SK-N-MC (cell line): ENCODE measurements at regions not wholly inside any gene's neighbourhood (a gene's known extent, or its start where the extent isn't known, plus 50 kb on each side); places are given as distances from the start of the nearest gene placed in this dataset.

ENCODE experiments used
- DNase-seq: peaks from one replicate; pipeline ENCODE4 v3.0.0-alpha.2; 2011; ENCODE audit warnings: low read depth, low spot score
- H3K27ac ChIP-seq: fragments of 200-600 bp; sonication (generic); 2 replicates; pipeline ENCODE4 v1.5.1; 2016; ENCODE audit warnings: mixed run types
- H3K36me3 ChIP-seq: fragments of 200-600 bp; sonication (generic); 2 replicates; pipeline ENCODE4 v1.6.1; 2017; ENCODE audit warnings: antibody characterized with exemption, low read length, mixed read lengths; ENCODE audit not compliant: insufficient read depth
- H3K4me3 ChIP-seq: fragments of 200-600 bp; sonication (generic); 2 replicates; pipeline ENCODE4 v1.5.1; 2016
- H3K9ac ChIP-seq: fragments of 200-600 bp; sonication (generic); 2 replicates; pipeline ENCODE4 v1.8.0; 2017; ENCODE audit warnings: mixed run types, mixed read lengths; ENCODE audit not compliant: insufficient read length
- H3K9me3 ChIP-seq: fragments of 200-600 bp; sonication (generic); 2 replicates; pipeline ENCODE4 v1.6.1; 2017; ENCODE audit warnings: low read depth, mild to moderate bottlenecking, antibody characterized with exemption, low read length, moderate library complexity, mixed read lengths
- EZH2 ChIP-seq: fragments of 200-600 bp; sonication (generic); IDR thresholded peaks from one replicate; pipeline ENCODE4 v1.6.1; 2017; ENCODE audit warnings: antibody characterized with exemption
- FOXP2 ChIP-seq: optimal IDR thresholded peaks from 2 replicates; pipeline ENCODE3; 2011; ENCODE audit warnings: mild to moderate bottlenecking, moderate library complexity; ENCODE audit not compliant: insufficient read depth; ENCODE audit errors: extremely low read length, control extremely low read depth
- POLR2AphosphoS5 ChIP-seq: IDR thresholded peaks from 2 replicates; pipeline ENCODE4 v1.6.1; 2012; ENCODE audit warnings: mild to moderate bottlenecking, low read depth, low read length, borderline replicate concordance

DNA sequence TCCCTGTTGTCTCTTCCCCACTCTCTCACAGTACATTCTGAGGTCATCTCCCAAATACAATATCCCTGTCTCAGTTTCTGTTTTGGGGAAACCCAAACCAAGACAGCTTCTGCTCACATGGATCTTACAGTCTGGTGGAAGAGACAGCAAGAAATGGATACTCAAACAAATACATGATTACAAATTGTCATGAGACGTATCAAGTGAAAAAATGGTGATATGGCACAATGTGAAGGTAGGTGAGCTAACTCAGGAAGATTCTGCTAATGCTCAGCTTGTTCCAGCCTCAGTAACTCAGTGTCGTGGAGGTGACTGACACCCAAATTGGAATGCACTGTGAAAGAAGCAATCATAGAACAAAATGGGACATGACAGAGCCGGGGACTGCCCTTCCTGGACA is 68.3 kb downstream of the CHST1 start:
- no peak overlapping the region for H3K27ac ChIP-seq
- H3K4me3 ChIP-seq, result no peak overlapping the region
- no peak overlapping the region for H3K9ac ChIP-seq
- TF ChIP-seq POLR2AphosphoS5 (no peak), FOXP2 (no peak)
- no peaks in the 10 kb centered on the region for H3K36me3 ChIP-seq
- DNase-seq, result no peak
- H3K9me3 ChIP-seq, result no peaks in the 10 kb centered on the region

GRCh38 chr11:45596571-45596970 is 68.9 kb downstream of the CHST1 start:
- no peaks in the 10 kb centered on the region for H3K9me3 ChIP-seq
- no peak overlapping the region for H3K9ac ChIP-seq
- no peak overlapping the region for H3K27ac ChIP-seq
- H3K36me3 ChIP-seq, result no peaks in the 10 kb centered on the region
- no peak for TF ChIP-seq EZH2
- TF ChIP-seq POLR2AphosphoS5, result no peak
- no peak for TF ChIP-seq FOXP2
- DNase-seq, result no peak
- no peak overlapping the region for H3K4me3 ChIP-seq

DNA sequence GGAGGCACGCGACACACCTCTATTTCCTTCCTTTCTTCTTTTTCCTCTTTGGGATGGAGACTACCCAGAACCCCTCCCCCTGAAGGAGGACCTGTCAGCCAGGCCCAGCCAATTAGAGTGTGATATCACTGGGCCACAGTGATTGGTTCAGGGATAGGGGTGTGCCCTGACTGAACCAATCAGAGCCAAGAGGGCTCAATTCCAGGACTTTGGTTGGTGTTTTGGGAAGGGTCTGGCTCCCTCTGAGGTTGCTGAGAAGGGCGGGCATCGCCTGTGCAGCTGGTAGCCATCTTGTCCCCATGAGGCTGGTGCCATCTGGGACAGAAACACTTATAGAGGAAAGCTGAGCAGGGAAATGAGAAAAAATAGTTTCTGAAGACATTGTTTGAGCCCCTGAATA is 71.4 kb downstream of the CHST1 start:
- Histone ChIP-seq H3K9ac (no peak overlapping the region), H3K27ac (no peak overlapping the region), H3K36me3 (no peaks in the 10 kb centered on the region), H3K4me3 (no peak overlapping the region), H3K9me3 (no peaks in the 10 kb centered on the region)
- TF ChIP-seq FOXP2 (no peak), EZH2 (no peak), POLR2AphosphoS5 (no peak)
- no peak for DNase-seq

DNA sequence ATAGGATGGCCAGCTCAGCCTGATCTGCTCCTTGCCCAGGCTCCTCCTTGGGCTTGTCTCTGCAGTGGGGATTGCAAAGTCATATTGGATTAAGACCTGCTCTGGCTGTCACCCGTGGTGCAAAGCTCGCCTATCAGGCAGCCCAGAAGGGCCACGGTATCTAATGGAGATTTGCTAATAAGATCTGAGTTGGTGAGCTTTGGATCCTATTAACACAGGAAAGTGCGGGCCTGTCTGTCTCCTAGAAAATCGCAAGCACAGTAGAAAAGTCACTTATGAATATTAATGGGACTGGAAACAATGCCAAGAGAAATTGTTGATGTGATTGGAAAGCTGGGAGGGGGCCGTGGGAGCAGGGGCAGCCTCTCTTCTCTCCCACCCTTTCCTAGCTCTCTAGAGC is 72.8 kb downstream of the CHST1 start:
- DNase-seq, result no peak
- H3K9ac ChIP-seq, result no peak overlapping the region
- H3K9me3 ChIP-seq, result no peaks in the 10 kb centered on the region
- H3K4me3 ChIP-seq, result no peak overlapping the region
- H3K36me3 ChIP-seq, result no peaks in the 10 kb centered on the region
- no peak overlapping the region for H3K27ac ChIP-seq
- TF ChIP-seq POLR2AphosphoS5, result no peak
- TF ChIP-seq EZH2, result no peak
- no peak for TF ChIP-seq FOXP2

GRCh38 chr11:45590743-45591142 is 74.7 kb downstream of the CHST1 start:
- no peak for TF ChIP-seq POLR2AphosphoS5
- no peak for TF ChIP-seq EZH2
- no peak for TF ChIP-seq FOXP2
- DNase-seq, result no peak

DNA sequence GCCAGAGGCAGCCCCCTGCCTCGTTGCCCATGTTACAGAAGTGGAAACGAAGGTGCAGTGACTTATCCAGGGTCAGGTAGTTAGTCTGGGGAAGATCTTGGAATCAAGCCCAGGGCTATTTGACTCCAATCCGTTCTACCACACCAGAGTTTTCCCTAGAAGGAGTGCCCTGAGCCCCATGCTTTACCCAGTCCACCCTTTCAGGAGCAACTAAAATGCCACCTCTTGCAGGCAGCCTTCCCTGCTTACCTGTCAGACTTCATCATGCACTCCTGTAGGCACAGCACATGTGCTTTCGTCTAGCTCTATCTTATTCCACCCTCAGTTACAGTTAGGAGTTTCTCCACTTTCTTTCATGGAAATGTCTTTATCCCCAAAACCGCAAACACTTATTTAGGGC is 80.2 kb downstream of the CHST1 start:
- no peak overlapping the region for H3K27ac ChIP-seq
- no peak for DNase-seq
- H3K9me3 ChIP-seq, result no peaks in the 10 kb centered on the region
- no peak overlapping the region for H3K4me3 ChIP-seq
- no peaks in the 10 kb centered on the region for H3K36me3 ChIP-seq
- H3K9ac ChIP-seq, result no peak overlapping the region
- TF ChIP-seq POLR2AphosphoS5, result no peak
- TF ChIP-seq EZH2, result no peak
- no peak for TF ChIP-seq FOXP2

More at GRCh38 chr11:45590743-45591142, 74.7 kb downstream of the CHST1 start:
- Histone ChIP-seq H3K9ac (no peak overlapping the region), H3K36me3 (no peaks in the 10 kb centered on the region), H3K27ac (no peak overlapping the region), H3K4me3 (no peak overlapping the region), H3K9me3 (no peaks in the 10 kb centered on the region)

DNA sequence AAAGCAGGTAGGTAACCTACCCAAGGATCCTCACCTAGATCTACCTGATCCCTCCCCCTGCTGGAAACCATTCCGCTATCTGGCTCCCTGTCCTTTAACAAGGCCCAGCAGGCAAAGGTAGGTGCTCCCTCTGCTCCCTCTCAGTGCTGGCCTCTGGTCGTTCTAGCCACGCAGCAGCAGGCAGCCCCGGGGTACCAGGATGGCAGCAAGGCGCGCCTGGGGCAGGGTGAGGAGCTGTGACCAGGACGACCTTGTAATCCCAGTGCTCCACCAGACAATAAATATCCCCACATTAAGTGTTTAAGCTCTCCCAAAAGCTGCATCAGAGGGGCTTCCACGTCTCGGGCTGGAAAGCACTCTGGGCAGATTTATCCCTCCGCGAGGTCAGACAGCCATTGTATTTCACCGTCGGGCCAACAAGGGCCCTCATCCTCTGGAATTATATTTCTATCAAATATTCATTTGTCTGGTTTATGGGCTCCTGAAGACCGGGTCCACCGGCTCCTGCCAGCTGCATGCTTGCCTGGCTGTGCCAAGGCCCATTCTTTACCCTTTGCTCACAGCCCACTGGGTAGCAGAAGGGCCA is 81.3 kb downstream of the CHST1 start:
- TF ChIP-seq FOXP2, result no peak
- TF ChIP-seq EZH2, result no peak
- TF ChIP-seq POLR2AphosphoS5, result no peak
- no peak for DNase-seq

GRCh38 chr11:45580399-45580798 is 85.0 kb downstream of the CHST1 start:
- Histone ChIP-seq H3K36me3 (no peaks in the 10 kb centered on the region), H3K9me3 (no peaks in the 10 kb centered on the region), H3K27ac (no peak overlapping the region), H3K9ac (no peak overlapping the region), H3K4me3 (no peak overlapping the region)
- no peak for DNase-seq
- no peak for TF ChIP-seq EZH2
- TF ChIP-seq POLR2AphosphoS5, result no peak
- no peak for TF ChIP-seq FOXP2

More for the DNA sequence above, 81.3 kb downstream of the CHST1 start:
- H3K36me3 ChIP-seq, result no peaks in the 10 kb centered on the region
- no peak overlapping the region for H3K9ac ChIP-seq
- no peak overlapping the region for H3K27ac ChIP-seq
- H3K4me3 ChIP-seq, result no peak overlapping the region
- H3K9me3 ChIP-seq, result no peaks in the 10 kb centered on the region

- Histone ChIP-seq H3K4me3 (no peak overlapping the region), H3K9me3 (no peaks in the 10 kb centered on the region), H3K36me3 (no peaks in the 10 kb centered on the region), H3K27ac (no peak overlapping the region), H3K9ac (no peak overlapping the region)
- no peak for TF ChIP-seq POLR2AphosphoS5
- TF ChIP-seq FOXP2, result no peak
- TF ChIP-seq EZH2, result no peak
- no peak for DNase-seq
These were observed 87.1 kb downstream of the CHST1 start for GRCh38 chr11:45578316-45578715.
